Endothelial cell of umbilical vein (primary cell): ENCODE measurements at regions not wholly inside any gene's neighbourhood (a gene's known extent, or its start where the extent isn't known, plus 50 kb on each side); places are given as distances from the start of the nearest gene placed in this dataset.

Experiments
- BruUV-seq: library from RNA; stranded (reverse); fragments of 400-500 nt; replicated peaks from 2 replicates; lab custom pipeline; 2021; lab: Mats Ljungman, UMichigan
- CTCF ChIA-PET: fragments of 300-600, 350-600 bp; sonication (Branson Sonifier 250); formaldehyde crosslinking; loops from one replicate; lab custom pipeline; 2021; ENCODE audit warnings: antibody characterized with exemption, inconsistent platforms; lab: Charles Lee
- POLR2A ChIA-PET: fragments of 300-600, 350-600 bp; sonication (Branson Sonifier 250); formaldehyde crosslinking; loops from one replicate; lab custom pipeline; 2021; ENCODE audit warnings: antibody characterized with exemption, inconsistent platforms; lab: Charles Lee
- DNase-seq: peaks from one replicate; pipeline ENCODE4 v3.0.0-alpha.2; 2011; ENCODE audit warnings: low read depth, low spot score
- FAIRE-seq: peaks from 2 replicates; lab custom pipeline; 2011; peaks lifted over from hg19 to GRCh38; lab: Jason Lieb, UNC
- H2AFZ ChIP-seq: 2 replicates; pipeline ENCODE4 v1.6.0; 2012; ENCODE audit warnings: low read depth, low read length, control low read depth, inconsistent platforms
- H3K27ac ChIP-seq: 2 replicates; pipeline ENCODE4 v1.5.1; 2011; ENCODE audit warnings: low read depth, mild to moderate bottlenecking, control low read depth, low read length, moderate library complexity; ENCODE audit not compliant: insufficient read depth
- H3K27me3 ChIP-seq, 2 experiments: 2 replicates each; pipeline versions ENCODE4 v1.6.0 to v1.6.1; 2011; ENCODE audit warnings: low read length in 2 of 2, mixed read lengths in 1 of 2; ENCODE audit not compliant: control insufficient read depth in 2 of 2, insufficient read depth in 2 of 2
- H3K36me3 ChIP-seq, 2 experiments: 2 replicates in 1 of 2; 3 replicates in 1 of 2; pipeline ENCODE4 v1.5.1; 2011; ENCODE audit warnings: low read length in 2 of 2, mild to moderate bottlenecking in 1 of 2, moderate library complexity in 1 of 2; ENCODE audit not compliant: control insufficient read depth in 2 of 2, insufficient read depth in 2 of 2; ENCODE audit errors: extremely low read depth in 1 of 2
- H3K4me1 ChIP-seq: 3 replicates; pipeline ENCODE4 v1.5.1; 2011; ENCODE audit warnings: mild to moderate bottlenecking, low read length; ENCODE audit not compliant: control insufficient read depth, insufficient read depth; ENCODE audit errors: extremely low read depth
- H3K4me2 ChIP-seq: 2 replicates; pipeline ENCODE4 v1.6.1; 2011; ENCODE audit warnings: low read length, control low read depth, mixed read lengths; ENCODE audit not compliant: insufficient read depth
- H3K4me3 ChIP-seq, 3 experiments: fragments of 200-600 bp in 1 of 3; sonication (generic), shearing (Covaris generic) in 1 of 3; replicated peaks in 1 of 3; 2 replicates each; pipeline ENCODE4 v1.5.1; 2011 to 2016; ENCODE audit warnings: control low read depth in 3 of 3, low read length in 3 of 3, mild to moderate bottlenecking in 2 of 3, inconsistent platforms in 1 of 3, low read depth in 1 of 3, moderate library complexity in 1 of 3; ENCODE audit not compliant: insufficient read depth in 1 of 3
- H3K79me2 ChIP-seq: 2 replicates; pipeline ENCODE4 v1.6.0; 2012; ENCODE audit warnings: low read length, inconsistent platforms; ENCODE audit not compliant: control insufficient read depth, insufficient read depth
- H3K9ac ChIP-seq: replicated peaks from 2 replicates; pipeline ENCODE3; 2011; ENCODE audit warnings: low read length, control low read depth; ENCODE audit not compliant: insufficient read depth; ENCODE audit errors: extremely low read depth
- H3K9me1 ChIP-seq: replicated peaks from 3 replicates; pipeline ENCODE4 v1.6.0; 2011; ENCODE audit warnings: mild to moderate bottlenecking, low read length; ENCODE audit not compliant: control insufficient read depth, insufficient read depth; ENCODE audit errors: extremely low read depth
- H3K9me3 ChIP-seq: replicated peaks from 2 replicates; pipeline ENCODE4 v1.5.1; 2012; ENCODE audit warnings: low read length, inconsistent platforms; ENCODE audit not compliant: control insufficient read depth, insufficient read depth
- H4K20me1 ChIP-seq: replicated peaks from 2 replicates; pipeline ENCODE3; 2011; ENCODE audit warnings: mild to moderate bottlenecking, low read length; ENCODE audit not compliant: control insufficient read depth, insufficient read depth; ENCODE audit errors: extremely low read depth
- CTCF ChIP-seq, 2 donors: IDR thresholded peaks; 1 replicate in 1 of 2; 2 replicates in 1 of 2; pipeline ENCODE4 v1.5.1; 2011; ENCODE audit warnings: low read length in 2 of 2, mild to moderate bottlenecking in 2 of 2, moderate library complexity in 2 of 2, control low read depth in 1 of 2, inconsistent platforms in 1 of 2, low read depth in 1 of 2; ENCODE audit not compliant: insufficient read depth in 1 of 2; ENCODE audit errors: extremely low read depth in 1 of 2
- EZH2 ChIP-seq: IDR thresholded peaks from 2 replicates; pipeline ENCODE4 v1.6.1; 2012; ENCODE audit warnings: borderline replicate concordance, low read depth, mild to moderate bottlenecking, moderate library complexity, low read length, inconsistent platforms; ENCODE audit not compliant: severe bottlenecking
- GATA2 ChIP-seq: IDR thresholded peaks from 2 replicates; pipeline ENCODE4 v1.7.0; 2011; ENCODE audit warnings: low read depth, mild to moderate bottlenecking, moderate library complexity, mixed read lengths, low read length; ENCODE audit not compliant: insufficient read length, insufficient read depth
- MAX ChIP-seq: IDR thresholded peaks from 2 replicates; pipeline ENCODE4 v1.6.1; 2011; ENCODE audit not compliant: insufficient read depth, insufficient read length
- POLR2A ChIP-seq: IDR thresholded peaks from 2 replicates; pipeline ENCODE4 v1.6.1; 2012; ENCODE audit warnings: low read depth, mild to moderate bottlenecking, control low read depth, low read length
- POLR2AphosphoS5 ChIP-seq: IDR thresholded peaks from 2 replicates; pipeline ENCODE4 v1.6.1; 2012; ENCODE audit warnings: low read depth, mild to moderate bottlenecking, control low read depth, low read length, moderate library complexity; ENCODE audit not compliant: insufficient read depth
- dilution Hi-C: fragments of 300-500 bp; cut with MboI; formaldehyde crosslinking; loops from one replicate; pipeline ENCODE4 v1.15.0; 2019; ENCODE audit warnings: low sequenced_read_pairs; ENCODE audit not compliant: extremely low pct_ligation_motif_present
- intact Hi-C: fragments of 100-400 bp; cut with micrococcal nuclease; formaldehyde crosslinking; loops from one replicate; pipeline ENCODE4 v1.10.0; 2022

GRCh38 chr2:145404690-145405089 lies 884.8 kb upstream of the ZEB2 start:
- no peak for FAIRE-seq
- H3K4me2 ChIP-seq: no peak overlapping the region
- TF ChIP-seq POLR2AphosphoS5 (no peak), POLR2A (no peak), MAX (no peak), GATA2 (no peak), EZH2 (no peak), CTCF (IDR thresholded peaks at IDR 0.05; ENCODE audit: extremely low read depth in 1 of 2, insufficient read depth in 1 of 2, low read depth in 1 of 2, low read length in 2 of 2) (no peak)
- no peaks in the 10 kb centered on the region for H3K27me3 ChIP-seq
- POLR2A ChIA-PET: no interaction called here
- H3K27ac ChIP-seq: no peak overlapping the region
- H3K36me3 ChIP-seq: no peaks in the 10 kb centered on the region
- no TSS peak for BruUV-seq
- CTCF ChIA-PET: no interaction called here
- H3K4me1 ChIP-seq: no peaks in the 10 kb centered on the region
- DNase-seq: no peak
- H3K9me1 ChIP-seq: no peaks in the 10 kb centered on the region
- intact Hi-C loops (no loop called here), dilution Hi-C loops (no loop called here)
- no peak overlapping the region for H3K4me3 ChIP-seq
- no peaks in the 10 kb centered on the region for H4K20me1 ChIP-seq
- no peaks in the 10 kb centered on the region for H3K9me3 ChIP-seq
- H2AFZ ChIP-seq: no peak overlapping the region
- no peaks in the 10 kb centered on the region for H3K79me2 ChIP-seq
- no peak overlapping the region for H3K9ac ChIP-seq
